Erythroblast (primary cell): ENCODE measurements at regions not wholly inside any gene's neighbourhood (a gene's known extent, or its start where the extent isn't known, plus 50 kb on each side); places are given as distances from the start of the nearest gene placed in this dataset.

Experiments
- GATA1 ChIP-seq: IDR thresholded peaks from 2 replicates; pipeline ENCODE4 v1.6.1; 2011; ENCODE audit warnings: low read depth, mild to moderate bottlenecking, control low read depth, low read length, moderate library complexity
- POLR2A ChIP-seq: IDR thresholded peaks from 2 replicates; pipeline ENCODE4 v1.6.1; 2011; ENCODE audit warnings: mild to moderate bottlenecking, low read length

DNA sequence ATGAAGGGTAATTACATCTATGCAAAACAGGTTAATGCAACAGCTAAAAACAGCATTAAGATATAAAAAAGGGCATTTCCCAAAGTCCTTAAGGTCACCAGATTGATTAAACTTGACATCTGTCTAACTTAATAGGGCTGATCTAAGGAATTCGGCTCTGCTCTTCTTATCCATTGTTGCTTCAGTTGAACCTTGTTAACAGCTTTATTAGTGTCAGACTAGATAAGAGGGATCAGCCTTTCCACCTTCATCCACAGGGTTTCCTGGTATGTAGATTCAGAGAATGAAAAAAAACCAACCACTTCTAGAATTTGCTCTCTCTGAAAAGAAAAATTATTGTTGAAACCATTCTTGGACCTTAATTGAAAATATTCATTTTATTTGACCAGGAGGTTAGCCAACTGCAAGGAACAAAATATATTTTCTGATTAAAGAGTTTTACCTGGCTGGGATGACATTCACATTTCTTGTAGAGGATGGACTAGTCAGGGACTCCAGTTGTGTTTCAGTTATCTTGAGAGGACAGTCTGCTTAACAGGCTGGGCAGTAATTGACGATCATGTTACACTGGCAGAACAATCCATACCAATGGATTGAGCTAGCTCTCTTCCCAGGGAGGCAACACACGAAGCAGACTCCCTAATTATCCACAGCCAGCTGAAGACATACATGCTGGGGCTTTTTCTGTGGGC lies 357.4 kb upstream of the ACVR2A start:
- TF ChIP-seq POLR2A (no peak), GATA1 (no peak)
